ENCODE measurements at regions not wholly inside any gene's neighbourhood (a gene's known extent, or its start where the extent isn't known, plus 50 kb on each side); places are given as distances from the start of the nearest gene placed in this dataset.
"Not testable (repeated sequence)": the region's sequence is repeated elsewhere in the genome, so short reads cannot be mapped to it uniquely, and the experiment has no call there.

- peak in 1 of 2 donors; percentile 14 for DNase-seq
These were observed 163.5 kb downstream of the RTP5 start for GRCh38 chr2:242032780-242033656.

- no peak for DNase-seq
These were observed 164.6 kb downstream of the RTP5 start for GRCh38 chr2:242034138-242034537.

GRCh38 chr2:242034996-242035814 lies 165.7 kb downstream of the RTP5 start:
- no peak for DNase-seq

GRCh38 chr2:242035858-242036652 lies 166.5 kb downstream of the RTP5 start:
- DNase-seq = no peak

GRCh38 chr2:242036653-242036950 lies 167.1 kb downstream of the RTP5 start:
- DNase-seq = no peak

- DNase-seq = no peak
These were observed 168.8 kb downstream of the RTP5 start for GRCh38 chr2:242038166-242038927.

- DNase-seq = no peak
These were observed 169.4 kb downstream of the RTP5 start for GRCh38 chr2:242038928-242039341.

GRCh38 chr2:242040303-242040655 lies 170.8 kb downstream of the RTP5 start:
- DNase-seq = no peak

- no peak for DNase-seq
These were observed 171.2 kb downstream of the RTP5 start for GRCh38 chr2:242040681-242041080.

GRCh38 chr2:242041816-242042215 lies 172.3 kb downstream of the RTP5 start:
- DNase-seq = no peak

- no peak for DNase-seq
These were observed 174.2 kb downstream of the RTP5 start for GRCh38 chr2:242043538-242044312.

- DNase-seq = no peak
These were observed 174.7 kb downstream of the RTP5 start for GRCh38 chr2:242044313-242044590.

GRCh38 chr2:242045596-242046144 lies 176.1 kb downstream of the RTP5 start:
- not testable (repeated sequence) for DNase-seq

- DNase-seq = no peak
These were observed 176.8 kb downstream of the RTP5 start for GRCh38 chr2:242046206-242046826.

- DNase-seq = no peak
These were observed 178.4 kb downstream of the RTP5 start for GRCh38 chr2:242047963-242048362.

- no peak for DNase-seq
These were observed 178.9 kb downstream of the RTP5 start for GRCh38 chr2:242048479-242048878.

- DNase-seq = not testable (repeated sequence)
These were observed 180.0 kb downstream of the RTP5 start for GRCh38 chr2:242049492-242049891.

- no peak for DNase-seq
These were observed 181.9 kb downstream of the RTP5 start for GRCh38 chr2:242051463-242051862.

- DNase-seq = peak in 1 of 2 donors; percentile 9
These were observed 182.9 kb downstream of the RTP5 start for GRCh38 chr2:242052421-242052820.

GRCh38 chr2:242053921-242054320 lies 184.4 kb downstream of the RTP5 start:
- peak in 1 of 2 donors; percentile 3 for DNase-seq

- no peak for DNase-seq
These were observed 184.9 kb downstream of the RTP5 start for GRCh38 chr2:242054406-242054805.
